ENCODE measurements at regions not wholly inside any gene's neighbourhood (a gene's known extent, or its start where the extent isn't known, plus 50 kb on each side); places are given as distances from the start of the nearest gene placed in this dataset.

DNA sequence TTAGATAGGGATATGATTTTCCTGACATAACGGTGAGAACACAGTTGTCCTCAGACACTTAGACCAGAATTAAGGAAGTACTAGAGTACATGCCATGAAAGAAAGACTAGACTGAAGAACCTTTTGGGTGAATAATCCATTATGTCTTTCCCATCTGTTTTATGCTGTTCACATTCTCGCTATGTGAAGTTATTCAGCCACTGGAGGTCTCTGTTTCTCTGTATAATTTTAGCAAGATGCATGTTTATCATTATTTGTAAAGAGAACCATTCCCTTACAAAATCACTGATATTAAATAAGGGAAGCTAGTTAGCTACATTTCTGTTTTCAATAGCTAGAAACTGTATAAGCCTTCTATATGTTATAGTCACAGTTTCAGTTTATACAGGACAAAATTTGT, 391.9 kb downstream of the CD109 start:
- Histone ChIP-seq H3K4me3 (ENCODE audit: low read length) (no peak overlapping the region), H3K4me1 (ENCODE audit: control insufficient read depth, insufficient read depth, low read length) (peaks cover 10% of the 10 kb centered on the region), H3K36me3 (ENCODE audit: control insufficient read depth, insufficient read depth, low read length) (no peaks in the 10 kb centered on the region), H3K27ac (ENCODE audit: low read depth, low read length) (no peak overlapping the region), H3K27me3 (ENCODE audit: control insufficient read depth, insufficient read depth, low read length) (no peaks in the 10 kb centered on the region), H3K9ac (ENCODE audit: low read length) (no peak overlapping the region)

- Histone ChIP-seq H3K27ac (ENCODE audit: low read depth, low read length) (no peak overlapping the region), H3K9ac (ENCODE audit: low read length) (no peak overlapping the region), H3K36me3 (ENCODE audit: control insufficient read depth, insufficient read depth, low read length) (no peaks in the 10 kb centered on the region), H3K27me3 (ENCODE audit: control insufficient read depth, insufficient read depth, low read length) (no peaks in the 10 kb centered on the region), H3K4me3 (ENCODE audit: low read length) (no peak overlapping the region), H3K4me1 (ENCODE audit: control insufficient read depth, insufficient read depth, low read length) (peaks cover 3% of the 10 kb centered on the region)
Measured at GRCh38 chr6:74075896-74076295, 379.9 kb downstream of the CD109 start.

DNA sequence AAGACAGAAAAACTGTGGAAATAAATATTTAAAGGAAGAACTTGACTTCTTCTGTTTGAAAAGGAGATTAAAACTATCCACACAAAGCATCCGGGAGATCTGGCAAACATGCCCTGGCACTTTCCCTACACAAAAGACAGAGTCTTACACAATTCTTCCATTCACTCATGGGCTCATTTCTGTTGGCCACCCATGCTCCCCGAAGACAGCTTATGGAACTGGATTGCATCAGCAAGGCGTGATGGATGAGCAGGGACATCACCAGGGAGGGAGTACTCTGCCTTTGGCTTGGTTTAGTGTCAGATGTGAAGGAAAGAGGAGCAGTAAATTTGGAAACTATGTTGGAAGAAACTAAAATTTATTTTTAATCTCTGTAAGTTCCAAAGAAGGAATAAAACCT, 379.3 kb downstream of the CD109 start:
- H3K27ac ChIP-seq (ENCODE audit: low read depth, low read length) = no peak overlapping the region
- no peaks in the 10 kb centered on the region for H3K27me3 ChIP-seq (ENCODE audit: control insufficient read depth, insufficient read depth, low read length)
- H3K9ac ChIP-seq (ENCODE audit: low read length) = no peak overlapping the region
- no peak overlapping the region for H3K4me3 ChIP-seq (ENCODE audit: low read length)
- H3K4me1 ChIP-seq (ENCODE audit: control insufficient read depth, insufficient read depth, low read length) = peaks cover 3% of the 10 kb centered on the region
- H3K36me3 ChIP-seq (ENCODE audit: control insufficient read depth, insufficient read depth, low read length) = no peaks in the 10 kb centered on the region

- H3K9ac ChIP-seq (ENCODE audit: low read length) = no peak overlapping the region
- H3K4me3 ChIP-seq (ENCODE audit: low read length) = no peak overlapping the region
- H3K36me3 ChIP-seq (ENCODE audit: control insufficient read depth, insufficient read depth, low read length) = no peaks in the 10 kb centered on the region
- no peak overlapping the region for H3K27ac ChIP-seq (ENCODE audit: low read depth, low read length)
- peaks cover 5% of the 10 kb centered on the region for H3K4me1 ChIP-seq (ENCODE audit: control insufficient read depth, insufficient read depth, low read length)
- no peaks in the 10 kb centered on the region for H3K27me3 ChIP-seq (ENCODE audit: control insufficient read depth, insufficient read depth, low read length)
Measured at GRCh38 chr6:74074645-74075044, 378.6 kb downstream of the CD109 start.

- Histone ChIP-seq H3K27me3 (ENCODE audit: control insufficient read depth, insufficient read depth, low read length) (no peaks in the 10 kb centered on the region), H3K4me1 (ENCODE audit: control insufficient read depth, insufficient read depth, low read length) (peaks cover 5% of the 10 kb centered on the region), H3K27ac (ENCODE audit: low read depth, low read length) (no peak overlapping the region), H3K9ac (ENCODE audit: low read length) (no peak overlapping the region), H3K4me3 (ENCODE audit: low read length) (no peak overlapping the region), H3K36me3 (ENCODE audit: control insufficient read depth, insufficient read depth, low read length) (no peaks in the 10 kb centered on the region)
Measured at GRCh38 chr6:74073999-74074398, 378.0 kb downstream of the CD109 start.

DNA sequence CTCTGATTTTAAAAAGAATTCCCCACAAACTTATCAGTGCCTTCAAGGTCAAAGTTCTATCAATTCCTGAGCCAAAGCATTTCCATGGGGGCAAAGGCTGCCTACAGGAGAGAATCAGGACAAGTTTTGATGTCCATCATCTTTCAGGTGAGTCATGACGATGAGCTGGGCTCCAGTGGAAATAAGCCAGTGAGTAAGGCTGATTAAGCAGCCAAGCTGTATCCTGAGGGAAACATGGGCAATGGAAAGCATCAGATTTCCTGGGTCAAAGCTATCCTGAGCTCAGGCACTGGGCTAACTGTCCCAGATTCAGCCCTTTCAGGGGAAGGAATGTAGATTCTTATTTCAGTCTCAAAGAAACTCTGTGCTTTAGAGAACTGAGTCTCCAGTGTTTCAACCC, 377.4 kb downstream of the CD109 start:
- Histone ChIP-seq H3K27ac (ENCODE audit: low read depth, low read length) (no peak overlapping the region), H3K4me1 (ENCODE audit: control insufficient read depth, insufficient read depth, low read length) (peaks cover 5% of the 10 kb centered on the region), H3K4me3 (ENCODE audit: low read length) (no peak overlapping the region), H3K9ac (ENCODE audit: low read length) (no peak overlapping the region), H3K27me3 (ENCODE audit: control insufficient read depth, insufficient read depth, low read length) (no peaks in the 10 kb centered on the region), H3K36me3 (ENCODE audit: control insufficient read depth, insufficient read depth, low read length) (no peaks in the 10 kb centered on the region)

- peaks cover 5% of the 10 kb centered on the region for H3K4me1 ChIP-seq (ENCODE audit: control insufficient read depth, insufficient read depth, low read length)
- H3K27ac ChIP-seq (ENCODE audit: low read depth, low read length) = no peak overlapping the region
- H3K36me3 ChIP-seq (ENCODE audit: control insufficient read depth, insufficient read depth, low read length) = no peaks in the 10 kb centered on the region
- H3K4me3 ChIP-seq (ENCODE audit: low read length) = no peak overlapping the region
- H3K9ac ChIP-seq (ENCODE audit: low read length) = no peak overlapping the region
- no peaks in the 10 kb centered on the region for H3K27me3 ChIP-seq (ENCODE audit: control insufficient read depth, insufficient read depth, low read length)
Measured at GRCh38 chr6:74071214-74071613, 375.2 kb downstream of the CD109 start.

DNA sequence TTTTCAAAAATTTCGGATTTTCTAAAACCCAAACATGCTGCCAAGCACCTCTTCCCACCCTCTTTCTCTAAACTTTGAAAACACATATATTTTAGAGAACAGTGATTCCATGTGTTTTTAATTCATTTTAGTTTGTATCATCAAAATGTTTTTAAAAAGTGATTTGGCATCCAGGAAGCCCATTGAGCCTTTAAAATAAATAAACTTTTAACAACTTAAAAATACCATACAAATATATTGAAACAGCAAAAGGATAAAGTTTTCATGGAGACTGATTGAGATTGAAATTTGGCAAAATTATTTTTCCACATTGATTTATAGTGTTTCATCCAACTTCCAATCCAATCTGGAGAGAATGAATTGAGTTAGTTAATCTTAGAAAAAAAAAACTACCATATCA, 374.7 kb downstream of the CD109 start:
- no peaks in the 10 kb centered on the region for H3K27me3 ChIP-seq (ENCODE audit: control insufficient read depth, insufficient read depth, low read length)
- H3K4me3 ChIP-seq (ENCODE audit: low read length) = no peak overlapping the region
- H3K9ac ChIP-seq (ENCODE audit: low read length) = no peak overlapping the region
- H3K27ac ChIP-seq (ENCODE audit: low read depth, low read length) = no peak overlapping the region
- no peaks in the 10 kb centered on the region for H3K36me3 ChIP-seq (ENCODE audit: control insufficient read depth, insufficient read depth, low read length)
- peaks cover 5% of the 10 kb centered on the region for H3K4me1 ChIP-seq (ENCODE audit: control insufficient read depth, insufficient read depth, low read length)

GRCh38 chr6:74070091-74070490, 374.1 kb downstream of the CD109 start:
- no peak overlapping the region for H3K4me3 ChIP-seq (ENCODE audit: low read length)
- H3K27ac ChIP-seq (ENCODE audit: low read depth, low read length) = no peak overlapping the region
- H3K4me1 ChIP-seq (ENCODE audit: control insufficient read depth, insufficient read depth, low read length) = peaks cover 5% of the 10 kb centered on the region
- H3K27me3 ChIP-seq (ENCODE audit: control insufficient read depth, insufficient read depth, low read length) = no peaks in the 10 kb centered on the region
- H3K36me3 ChIP-seq (ENCODE audit: control insufficient read depth, insufficient read depth, low read length) = no peaks in the 10 kb centered on the region
- H3K9ac ChIP-seq (ENCODE audit: low read length) = no peak overlapping the region

- Histone ChIP-seq H3K4me3 (ENCODE audit: low read length) (no peak overlapping the region), H3K4me1 (ENCODE audit: control insufficient read depth, insufficient read depth, low read length) (peaks cover 3% of the 10 kb centered on the region), H3K9ac (ENCODE audit: low read length) (no peak overlapping the region), H3K27ac (ENCODE audit: low read depth, low read length) (no peak overlapping the region), H3K27me3 (ENCODE audit: control insufficient read depth, insufficient read depth, low read length) (no peaks in the 10 kb centered on the region), H3K36me3 (ENCODE audit: control insufficient read depth, insufficient read depth, low read length) (no peaks in the 10 kb centered on the region)
Measured at GRCh38 chr6:74069089-74069581, 373.1 kb downstream of the CD109 start.

GRCh38 chr6:74066168-74066871, 370.3 kb downstream of the CD109 start:
- Histone ChIP-seq H3K27ac (ENCODE audit: low read depth, low read length) (no peak overlapping the region), H3K4me1 (ENCODE audit: control insufficient read depth, insufficient read depth, low read length) (peaks cover 2% of the 10 kb centered on the region), H3K36me3 (ENCODE audit: control insufficient read depth, insufficient read depth, low read length) (no peaks in the 10 kb centered on the region), H3K27me3 (ENCODE audit: control insufficient read depth, insufficient read depth, low read length) (no peaks in the 10 kb centered on the region), H3K9ac (ENCODE audit: low read length) (no peak overlapping the region), H3K4me3 (ENCODE audit: low read length) (no peak overlapping the region)

DNA sequence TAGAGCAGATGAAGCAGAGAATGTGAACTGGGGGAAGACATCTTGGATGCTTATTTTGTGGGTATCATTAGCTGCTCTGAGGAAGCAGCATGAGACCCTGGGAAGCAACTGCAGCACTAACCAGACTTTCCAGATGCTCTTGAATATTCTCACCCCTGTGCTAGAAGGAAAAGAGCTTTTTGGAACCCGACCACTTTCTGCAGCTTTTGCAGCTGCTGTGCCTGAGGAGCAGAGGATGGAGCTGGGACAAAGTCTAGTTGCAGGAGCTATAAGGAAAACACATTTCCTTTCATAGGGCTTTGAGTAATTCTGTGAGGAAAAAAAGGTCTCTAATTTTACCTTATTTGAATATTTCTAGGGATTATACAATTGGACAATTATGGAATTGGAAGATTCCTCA, 369.7 kb downstream of the CD109 start:
- Histone ChIP-seq H3K9ac (ENCODE audit: low read length) (no peak overlapping the region), H3K36me3 (ENCODE audit: control insufficient read depth, insufficient read depth, low read length) (no peaks in the 10 kb centered on the region), H3K4me1 (ENCODE audit: control insufficient read depth, insufficient read depth, low read length) (peaks cover 2% of the 10 kb centered on the region), H3K27me3 (ENCODE audit: control insufficient read depth, insufficient read depth, low read length) (no peaks in the 10 kb centered on the region), H3K4me3 (ENCODE audit: low read length) (no peak overlapping the region), H3K27ac (ENCODE audit: low read depth, low read length) (no peak overlapping the region)

DNA sequence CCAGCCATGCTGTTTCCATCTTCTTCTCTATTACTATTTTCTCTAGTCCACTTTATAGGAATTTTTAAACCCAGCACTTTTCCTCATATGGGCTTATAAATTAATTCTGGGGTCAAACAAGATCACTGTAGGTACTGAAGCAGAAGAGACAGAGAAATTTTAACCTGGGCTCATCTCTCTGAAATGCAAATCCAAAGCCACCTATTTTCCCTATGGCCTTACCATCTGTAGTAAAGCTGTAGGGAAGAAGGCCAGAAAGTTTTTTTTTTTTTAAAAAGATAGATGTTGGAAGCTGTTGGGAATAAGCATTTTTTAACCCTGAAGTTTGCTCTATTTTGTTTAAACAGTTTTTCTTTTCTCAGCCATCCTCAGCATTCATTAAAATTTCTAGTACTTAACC, 367.4 kb downstream of the CD109 start:
- no peaks in the 10 kb centered on the region for H3K36me3 ChIP-seq (ENCODE audit: control insufficient read depth, insufficient read depth, low read length)
- H3K27me3 ChIP-seq (ENCODE audit: control insufficient read depth, insufficient read depth, low read length) = no peaks in the 10 kb centered on the region
- H3K27ac ChIP-seq (ENCODE audit: low read depth, low read length) = no peak overlapping the region
- no peaks in the 10 kb centered on the region for H3K4me1 ChIP-seq (ENCODE audit: control insufficient read depth, insufficient read depth, low read length)
- H3K9ac ChIP-seq (ENCODE audit: low read length) = no peak overlapping the region
- H3K4me3 ChIP-seq (ENCODE audit: low read length) = no peak overlapping the region
